HG02870 (cell line): ENCODE measurements at regions not wholly inside any gene's neighbourhood (a gene's known extent, or its start where the extent isn't known, plus 50 kb on each side); places are given as distances from the start of the nearest gene placed in this dataset.

Source experiments
- ATAC-seq: cut with Tn5 transposase; IDR thresholded peaks from one replicate; pipeline ENCODE4 v1.9.1; 2021; ENCODE audit warnings: mild to moderate bottlenecking, moderate library complexity; ENCODE audit not compliant: unreplicated experiment

DNA sequence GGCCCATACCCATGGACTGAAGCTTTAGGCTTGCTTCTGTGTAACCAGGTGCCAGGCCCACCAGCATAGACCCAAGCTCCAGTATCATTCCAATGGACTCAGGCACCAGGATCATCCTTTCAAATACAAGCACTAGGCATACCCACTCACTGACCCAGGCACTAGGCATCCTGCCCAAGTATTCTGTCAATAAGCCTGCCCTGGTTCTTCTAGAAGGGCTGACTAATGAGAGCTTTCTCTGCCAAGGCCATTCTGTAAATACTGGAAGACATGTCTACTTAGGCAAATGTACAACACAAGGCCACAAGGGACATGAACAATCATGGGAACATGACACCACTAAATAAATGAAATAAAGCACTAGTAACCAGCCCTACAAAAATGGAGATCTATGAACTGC is 352.2 kb downstream of the FSCB start:
- no peak for ATAC-seq

DNA sequence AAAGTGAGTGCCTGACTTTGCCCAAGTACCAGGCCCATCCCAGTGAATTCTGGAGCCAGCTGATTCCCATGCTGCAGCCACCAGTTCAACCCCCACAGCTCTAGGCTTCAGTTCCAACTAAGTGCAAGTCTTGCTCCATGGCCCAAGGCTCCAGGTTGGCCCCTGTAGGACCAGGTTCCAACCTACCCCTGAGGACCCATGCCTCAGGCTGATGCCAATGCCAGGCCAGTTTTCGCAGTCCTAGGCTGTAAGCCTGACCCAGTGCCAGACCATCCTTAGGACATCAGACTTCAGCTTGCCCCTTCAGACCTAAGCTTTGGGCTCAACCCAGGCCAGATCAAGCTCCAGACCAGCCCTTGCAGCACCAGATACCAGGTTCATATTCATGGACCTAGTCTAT is 352.6 kb downstream of the FSCB start:
- no peak for ATAC-seq

DNA sequence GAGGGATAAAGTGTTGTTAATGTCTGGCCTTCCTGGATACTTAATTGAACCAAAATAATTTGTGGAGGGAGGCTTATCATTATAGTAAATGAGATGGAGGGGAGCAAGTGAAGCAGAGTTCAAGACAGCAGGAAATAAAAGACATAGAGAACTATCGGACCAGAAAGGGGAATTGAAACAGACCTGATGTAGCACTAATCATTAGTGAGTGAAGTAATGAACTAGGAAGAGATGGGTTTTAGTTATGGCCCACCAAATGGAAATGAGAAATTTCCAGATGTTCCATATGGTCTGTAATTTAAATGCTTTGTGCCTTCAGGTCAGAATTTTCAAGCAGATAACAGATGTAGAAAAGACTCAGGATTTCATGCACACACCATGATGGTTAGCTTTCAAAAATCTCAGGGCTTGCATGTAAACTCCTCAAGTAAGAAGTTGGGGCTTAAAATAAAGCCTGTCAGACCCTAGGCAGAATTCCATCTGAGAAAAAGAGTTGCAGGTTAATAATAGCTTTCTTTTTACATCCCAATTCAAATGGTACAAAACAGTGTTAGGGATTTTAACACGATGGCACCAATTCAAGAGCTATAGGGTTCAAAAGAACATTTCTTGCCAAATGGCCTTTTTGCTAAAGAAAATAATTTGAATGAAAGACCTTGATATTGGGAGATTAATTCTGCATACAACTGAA is 355.8 kb downstream of the FSCB start:
- no peak for ATAC-seq

DNA sequence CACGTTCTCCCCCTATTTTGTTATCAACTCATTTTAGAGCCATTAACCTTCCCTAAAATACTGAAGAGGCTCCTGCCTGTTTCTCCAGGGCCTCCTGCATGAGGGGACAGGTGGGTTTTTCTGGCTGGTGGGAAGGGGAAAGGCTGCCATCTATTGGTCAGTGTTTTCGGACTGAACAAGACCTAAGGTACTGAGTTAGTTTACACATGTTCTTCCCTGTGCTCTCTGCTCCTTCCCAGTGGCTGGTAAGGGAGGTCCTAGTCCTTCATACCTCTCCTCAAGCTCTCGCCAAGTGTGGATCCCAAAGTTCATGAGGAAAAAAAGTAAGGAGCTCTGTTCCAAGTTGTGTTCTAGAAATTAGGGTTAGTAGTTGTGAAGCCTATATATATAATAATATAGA is 357.5 kb downstream of the FSCB start:
- no peak for ATAC-seq

DNA sequence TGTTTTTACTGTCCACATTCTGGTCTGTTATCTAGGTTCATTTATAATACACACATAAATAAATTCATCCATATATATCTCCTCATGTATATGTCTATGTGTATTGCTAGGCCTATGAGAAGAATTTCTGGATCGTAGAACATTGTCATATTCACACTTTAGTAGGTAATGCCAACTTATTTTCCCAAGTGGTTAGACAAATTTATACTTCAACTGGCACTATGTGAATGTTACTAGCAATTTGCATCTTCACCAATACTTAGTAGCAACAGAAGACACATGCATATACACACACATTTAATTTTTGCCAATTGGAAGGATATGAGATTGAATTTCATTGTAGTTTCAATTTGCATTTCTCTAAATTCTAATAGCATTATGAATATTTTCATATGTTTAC is 365.1 kb downstream of the FSCB start:
- no peak for ATAC-seq

DNA sequence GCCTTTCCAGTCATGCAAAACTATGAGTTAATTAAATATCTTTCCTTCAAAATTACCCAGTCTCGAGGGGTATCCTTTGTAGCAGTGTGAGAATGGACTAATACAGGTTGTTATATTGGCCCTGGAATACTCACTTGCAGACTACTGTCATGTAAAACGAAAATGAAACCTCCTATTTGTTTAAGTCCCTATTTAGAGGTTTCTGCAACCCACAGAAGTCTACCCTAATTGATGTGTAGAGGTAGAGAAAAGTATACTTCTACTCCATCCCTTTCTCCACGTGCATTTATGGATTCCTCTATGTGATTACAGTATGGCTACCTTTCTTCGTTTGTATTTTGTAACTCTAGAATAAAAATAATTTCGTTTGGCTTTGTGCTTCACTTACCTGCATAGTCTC is 371.1 kb downstream of the FSCB start:
- no peak for ATAC-seq

GRCh38 chr14:44131861-44132260 is 375.2 kb downstream of the FSCB start:
- no peak for ATAC-seq

DNA sequence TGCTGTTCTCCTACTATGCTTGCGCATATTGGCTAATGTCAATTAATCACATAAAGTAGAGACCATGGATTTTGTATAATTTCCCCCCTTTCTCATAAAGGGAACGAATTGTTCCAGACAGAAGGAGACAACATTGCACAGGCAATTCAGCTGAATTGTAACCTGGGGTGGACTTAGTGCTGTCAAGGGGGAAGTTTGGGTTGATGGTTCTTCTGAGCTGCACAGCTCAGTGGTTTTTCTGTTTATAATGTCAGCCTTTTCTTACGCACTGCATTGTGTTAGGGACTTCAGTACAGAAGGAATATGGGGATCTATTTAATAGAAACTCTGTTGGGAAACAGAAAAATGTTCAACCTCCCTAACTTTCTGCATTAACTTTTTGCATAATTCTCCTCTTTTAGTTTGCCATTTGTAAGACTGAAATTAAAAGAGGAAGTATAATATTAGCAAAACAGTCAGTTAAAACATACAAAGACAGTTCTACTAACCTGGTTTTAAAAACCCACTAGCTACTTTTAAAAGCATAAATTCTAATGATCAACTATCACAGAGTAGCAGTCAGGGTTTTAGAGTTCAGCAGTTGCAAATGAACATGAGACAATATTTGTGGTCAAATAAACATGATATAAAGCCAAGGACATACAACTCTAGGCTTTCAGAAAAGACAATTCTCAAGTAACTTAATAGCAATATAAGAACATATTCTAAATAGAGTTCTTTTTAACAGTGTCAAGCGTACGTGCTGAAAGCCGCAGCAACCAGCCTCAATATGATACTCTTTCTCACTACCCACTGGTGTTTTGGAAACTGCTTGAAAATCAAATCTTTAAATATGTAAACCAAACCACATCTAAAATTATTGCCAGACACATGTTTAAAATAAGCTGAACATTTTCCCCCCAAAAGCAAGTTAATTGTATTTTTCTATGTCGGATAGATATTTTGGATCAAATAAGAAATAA is 393.0 kb downstream of the FSCB start:
- ATAC-seq, result no peak

DNA sequence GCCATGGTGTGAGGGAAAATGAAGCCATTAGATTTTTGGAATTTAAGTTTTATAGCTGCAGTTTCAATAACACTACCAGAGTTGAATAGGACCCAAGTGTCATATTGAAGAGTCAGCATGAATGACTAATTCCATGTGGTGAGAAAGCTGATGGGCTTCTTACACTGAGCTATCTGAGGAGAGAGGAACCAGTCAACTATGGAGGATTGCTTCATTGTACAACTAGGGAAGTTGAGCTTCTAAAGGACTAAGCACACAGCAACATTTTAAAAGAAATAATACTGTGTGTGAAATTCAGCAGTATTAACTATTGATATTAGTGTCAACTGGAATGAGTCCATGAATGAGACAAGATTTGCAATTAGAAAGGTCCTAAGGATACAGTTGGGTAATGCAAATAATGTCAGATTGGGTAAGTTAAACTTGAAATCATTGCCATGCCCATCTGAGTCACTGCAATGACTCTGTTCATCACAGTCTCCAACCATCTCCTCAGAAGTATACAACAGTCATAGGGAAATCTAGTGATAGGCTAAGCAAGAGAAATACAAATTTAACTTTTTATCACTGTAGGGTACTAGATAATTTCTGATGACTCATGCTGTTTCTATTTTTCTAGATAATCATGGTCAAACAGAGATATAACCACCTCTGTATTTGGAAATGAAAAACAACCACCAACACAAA is 394.2 kb downstream of the FSCB start:
- ATAC-seq, result no peak

GRCh38 chr14:44109036-44109435 is 398.0 kb downstream of the FSCB start:
- ATAC-seq, result no peak

GRCh38 chr14:44108601-44109000 is 398.5 kb downstream of the FSCB start:
- no peak for ATAC-seq

GRCh38 chr14:44107156-44107555 is 399.9 kb downstream of the FSCB start:
- no peak for ATAC-seq

DNA sequence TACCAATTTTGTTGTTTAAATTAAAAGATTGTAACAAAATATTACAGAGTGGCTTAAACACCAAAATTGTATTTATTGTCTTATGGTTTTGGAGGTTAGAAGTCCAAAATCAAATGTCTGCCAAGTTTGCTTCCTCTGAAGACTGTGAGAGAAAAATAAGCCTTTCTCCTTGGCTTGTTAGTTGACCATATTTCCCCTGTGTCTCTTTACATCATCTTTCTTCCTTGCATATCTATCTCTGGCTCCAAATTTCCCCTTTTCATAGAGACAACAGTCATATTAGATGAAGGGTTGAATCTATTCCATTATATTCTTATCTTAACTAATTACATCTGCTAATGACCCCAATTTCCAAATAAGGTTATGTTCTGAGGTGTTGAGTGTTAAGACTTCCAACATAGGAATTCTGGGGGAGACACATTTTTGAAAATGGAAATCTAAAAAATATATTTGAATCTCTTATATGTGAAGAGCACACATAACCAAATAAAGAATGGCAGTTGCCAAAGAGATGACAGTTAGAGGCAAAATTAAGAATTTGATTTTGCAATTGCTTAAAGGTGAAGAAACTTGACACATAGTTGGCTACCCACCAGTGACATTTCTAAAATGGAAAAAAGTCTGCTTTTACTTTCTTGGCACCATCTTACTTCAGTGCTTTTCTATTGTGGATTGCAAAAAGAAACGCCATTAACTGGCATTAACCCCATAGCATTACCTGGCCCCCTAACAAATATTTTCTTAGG is 407.2 kb downstream of the FSCB start:
- no peak for ATAC-seq

DNA sequence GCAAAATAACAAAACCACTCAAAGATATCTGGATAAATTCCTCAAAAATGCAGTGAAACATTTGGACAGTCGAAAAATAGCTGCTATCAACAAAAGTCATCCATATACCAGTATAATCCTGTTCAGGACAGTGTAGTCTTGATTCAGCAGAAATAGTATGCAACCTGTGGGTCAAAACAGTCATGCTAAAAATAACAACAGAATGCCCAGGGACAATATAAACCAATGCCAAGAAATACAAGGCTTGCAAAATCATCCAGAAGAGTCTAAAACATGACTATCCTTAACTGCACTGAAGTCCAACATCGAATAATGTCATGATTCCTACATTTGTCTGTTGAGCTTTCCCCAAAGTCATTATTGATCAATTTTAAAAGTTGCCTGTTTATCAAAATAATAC is 425.9 kb downstream of the FSCB start:
- ATAC-seq, result no peak

GRCh38 chr14:44070046-44070445 is 437.0 kb downstream of the FSCB start:
- ATAC-seq, result no peak

DNA sequence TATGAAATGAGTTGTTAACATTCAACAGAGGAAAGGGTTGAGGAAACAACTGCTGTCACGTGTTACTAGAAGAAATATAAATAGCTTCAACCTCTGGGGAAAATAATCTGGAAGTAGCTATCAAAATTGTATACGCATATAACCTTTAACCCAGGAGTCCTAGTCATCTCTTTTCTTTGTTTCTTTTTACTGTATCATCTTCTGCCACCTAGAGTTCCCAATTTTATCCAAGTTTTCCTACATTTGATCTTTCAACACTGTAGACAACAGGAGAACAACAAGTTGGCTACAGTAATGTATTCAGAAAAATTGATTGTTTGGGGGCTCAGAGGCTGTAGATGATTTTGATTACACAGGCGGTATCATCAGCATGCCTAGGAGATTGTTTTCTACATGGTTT is 453.7 kb downstream of the FSCB start:
- ATAC-seq, result no peak

DNA sequence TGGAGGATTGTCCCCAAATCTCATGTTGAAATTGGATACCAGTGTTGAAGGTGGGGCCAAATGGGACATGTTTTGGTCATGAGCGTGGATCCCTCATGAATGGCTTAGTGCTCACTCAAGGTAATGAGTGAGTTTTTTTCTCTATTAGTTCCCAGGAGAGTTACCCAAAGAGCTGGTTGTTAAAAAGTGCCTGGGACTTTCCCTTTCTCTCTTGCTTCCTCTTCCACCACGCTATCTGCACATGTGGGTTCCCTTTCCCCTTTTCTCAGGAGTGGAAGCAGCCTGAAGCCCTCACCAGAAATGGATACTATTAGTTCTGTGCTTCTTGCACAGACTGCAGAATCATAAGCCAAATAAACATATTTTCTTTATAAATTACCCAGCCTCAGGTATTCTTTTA is 465.4 kb downstream of the FSCB start:
- no peak for ATAC-seq

DNA sequence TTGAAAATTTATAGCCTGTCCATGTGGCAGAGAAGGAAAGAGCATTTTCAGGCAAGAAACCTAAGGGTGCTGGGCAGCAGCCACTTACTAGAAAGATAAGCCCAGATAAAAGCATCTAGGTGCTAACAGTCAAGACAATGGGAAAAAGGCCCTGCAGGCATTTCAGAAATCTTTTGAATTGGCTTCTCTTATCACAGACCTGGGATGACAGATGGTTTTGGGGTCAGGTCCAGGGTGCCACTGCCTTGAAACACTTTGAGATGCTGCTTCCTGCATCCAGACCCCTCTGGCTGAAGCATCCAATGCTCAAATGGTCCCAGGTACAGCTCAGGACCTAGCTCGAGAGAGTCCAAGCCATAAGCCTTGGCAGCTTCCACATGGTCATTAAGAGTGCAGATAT is 466.5 kb downstream of the FSCB start:
- ATAC-seq, result no peak

GRCh38 chr14:44036248-44036647 is 470.8 kb downstream of the FSCB start:
- no peak for ATAC-seq

DNA sequence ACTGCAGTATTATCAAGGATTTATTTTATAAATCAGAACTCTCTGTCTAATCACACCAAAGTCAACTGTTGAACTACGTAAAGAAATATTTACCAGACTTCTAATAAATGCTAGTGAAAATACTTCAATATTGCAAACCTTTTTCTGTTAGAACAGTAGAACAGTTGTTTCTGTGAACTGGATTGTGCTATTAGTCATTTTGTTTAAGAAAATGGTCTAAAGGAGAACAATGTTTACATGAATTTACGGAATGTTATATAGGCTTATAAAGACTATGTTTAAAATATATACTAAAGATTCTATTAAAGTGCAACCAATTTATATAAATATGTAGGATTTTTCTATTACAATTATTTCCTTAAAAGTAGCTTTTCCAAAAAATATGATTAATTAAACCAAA is 471.4 kb downstream of the FSCB start:
- no peak for ATAC-seq

GRCh38 chr14:44030831-44031383 is 476.2 kb downstream of the FSCB start:
- ATAC-seq, result no peak
